ENCODE measurements at regions not wholly inside any gene's neighbourhood (a gene's known extent, or its start where the extent isn't known, plus 50 kb on each side); places are given as distances from the start of the nearest gene placed in this dataset.

GRCh38 chr10:118475214-118475613 lies 120.2 kb downstream of the PRLHR start:
- TF ChIP-seq CTCF (IDR thresholded peaks at IDR 0.05), result no peak
- TF ChIP-seq POLR2A (IDR thresholded peaks at IDR 0.05), result no peak
- no peak for TF ChIP-seq EP300 (IDR thresholded peaks at IDR 0.05; ENCODE audit: low read depth)
- no peak for TF ChIP-seq POLR2AphosphoS5 (IDR thresholded peaks at IDR 0.05)
